Right cardiac atrium (tissue), 5 donors: ENCODE measurements at regions not wholly inside any gene's neighbourhood (a gene's known extent, or its start where the extent isn't known, plus 50 kb on each side); places are given as distances from the start of the nearest gene placed in this dataset.

Source experiments
- ATAC-seq, 2 donors: fragments of 200-7000 bp; cut with Tn5 transposase; one replicate each; pipeline versions ENCODE4 v1.8.0 to v1.9.1; 2020; ENCODE audit warnings: moderate library complexity in 2 of 2, mild to moderate bottlenecking in 1 of 2
- DNase-seq, 3 donors: peaks; one replicate each; pipeline ENCODE4 v3.0.0-alpha.2; 2020
- H3K27ac ChIP-seq: one replicate; pipeline ENCODE4 v1.5.1; 2013; ENCODE audit warnings: mild to moderate bottlenecking, low read length, control low read depth, moderate library complexity
- H3K27me3 ChIP-seq: one replicate; pipeline ENCODE4 v1.6.1; 2013; ENCODE audit not compliant: control insufficient read depth, insufficient read depth
- H3K4me1 ChIP-seq: one replicate; pipeline ENCODE4 v1.6.1; 2013; ENCODE audit warnings: low read length; ENCODE audit not compliant: control insufficient read depth, insufficient read depth
- H3K4me3 ChIP-seq: one replicate; pipeline ENCODE4 v1.5.1; 2013; ENCODE audit warnings: low read length, control low read depth
- H3K9me3 ChIP-seq: one replicate; pipeline ENCODE4 v1.6.1; 2013; ENCODE audit warnings: low read length; ENCODE audit not compliant: control insufficient read depth
- WGBS: extraction: QIAGEN DNeasy Blood & Tissue Kit; methylation state at CpG from one replicate; pipeline ENCODE4 v1.1.7; 2013; 5-methylcytosine and 5-hydroxymethylcytosine counted together
- intact Hi-C, 4 donors: fragments of 100-400 bp; cut with DNase I; formaldehyde crosslinking; loops; one replicate each; pipeline versions ENCODE4 v1.11.0 to v1.14.0; 2022 to 2023
- donor health status: healthy with polysubstance abuse.
- donor health status: DM: no; HTN: yes; CAD: no.
- donor health status: DM: no; HTN: no; CAD: no.
- donor health status: DM: no; HTN: yes; CAD: no; lungs with severe emphysema.
- donor health status: DM: yes; HTN: yes; CAD: no.

GRCh38 chr4:30821275-30821674, 101.1 kb downstream of the PCDH7 start:
- Histone ChIP-seq H3K9me3 (no peaks in the 10 kb centered on the region), H3K4me3 (no peak overlapping the region), H3K27me3 (no peaks in the 10 kb centered on the region), H3K27ac (no peak overlapping the region), H3K4me1 (no peaks in the 10 kb centered on the region)
- DNase-seq (no peak), ATAC-seq (no peak)
- 92% methylated on average over 4 of the region's 4 CpGs for WGBS
- intact Hi-C loops = no loop called here

DNA sequence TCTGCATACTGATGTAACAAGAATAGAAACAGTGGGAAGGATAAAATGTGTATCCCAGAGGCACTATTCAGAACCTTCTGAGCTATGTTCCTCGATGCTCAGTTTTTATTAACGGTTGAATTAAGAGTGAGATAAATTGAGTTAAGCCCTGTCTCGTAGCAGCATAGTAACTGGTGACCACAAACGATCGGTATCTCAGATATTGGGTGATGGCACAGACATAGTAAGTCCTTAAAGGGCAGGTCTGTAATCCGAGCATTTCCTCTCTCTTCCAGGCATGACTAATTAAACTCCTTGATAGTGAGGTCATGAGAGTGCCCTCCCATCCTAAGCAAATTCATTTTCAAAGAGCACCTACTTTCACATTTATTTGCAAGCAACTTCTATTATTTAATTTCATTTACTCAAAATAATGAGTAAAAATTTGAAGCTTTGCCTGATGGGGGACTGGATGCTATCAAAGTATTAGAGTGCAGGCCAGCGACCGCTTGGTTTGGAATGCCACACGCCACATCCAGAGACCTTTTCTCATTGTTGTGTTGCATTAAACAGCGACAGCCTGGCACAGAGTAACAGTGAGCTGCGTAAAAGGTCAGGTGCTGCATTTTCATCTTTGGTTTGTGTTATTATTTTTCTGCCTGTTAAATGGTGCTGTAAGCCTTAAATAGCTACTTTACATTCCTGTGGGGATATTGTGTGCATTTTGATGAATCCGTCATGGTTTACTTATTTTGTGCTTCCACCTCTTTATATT, 101.9 kb downstream of the PCDH7 start:
- DNase-seq (no peak), ATAC-seq (peak in 1 of 2 donors; percentile 94)
- Histone ChIP-seq H3K27ac (no peak overlapping the region), H3K9me3 (no peaks in the 10 kb centered on the region), H3K27me3 (no peaks in the 10 kb centered on the region), H3K4me1 (no peaks in the 10 kb centered on the region), H3K4me3 (no peak overlapping the region)
- intact Hi-C loops = no loop called here
- WGBS = 76% methylated on average over 12 of the region's 12 CpGs

GRCh38 chr4:30822911-30823551, 102.9 kb downstream of the PCDH7 start:
- intact Hi-C loops = no loop called here
- H3K9me3 ChIP-seq = no peaks in the 10 kb centered on the region
- ATAC-seq (no peak), DNase-seq (no peak)
- no peaks in the 10 kb centered on the region for H3K4me1 ChIP-seq
- WGBS = 75% methylated on average over 10 of the region's 10 CpGs
- no peaks in the 10 kb centered on the region for H3K27me3 ChIP-seq
- no peak overlapping the region for H3K4me3 ChIP-seq
- no peak overlapping the region for H3K27ac ChIP-seq

- H3K27ac ChIP-seq = no peak overlapping the region
- DNase-seq (no peak), ATAC-seq (no peak)
- H3K4me3 ChIP-seq = no peak overlapping the region
- WGBS = 95% methylated on average over 1 of the region's 1 CpG
- no peaks in the 10 kb centered on the region for H3K9me3 ChIP-seq
- no peaks in the 10 kb centered on the region for H3K4me1 ChIP-seq
- no peaks in the 10 kb centered on the region for H3K27me3 ChIP-seq
- intact Hi-C loops = no loop called here
Measured at GRCh38 chr4:30825008-30825770, 105.0 kb downstream of the PCDH7 start.

GRCh38 chr4:30828264-30828926, 108.2 kb downstream of the PCDH7 start:
- WGBS = 76% methylated on average over 5 of the region's 5 CpGs
- intact Hi-C loops = no loop called here
- H3K4me3 ChIP-seq = no peak overlapping the region
- no peaks in the 10 kb centered on the region for H3K27me3 ChIP-seq
- DNase-seq (no peak), ATAC-seq (no peak)
- H3K27ac ChIP-seq = no peak overlapping the region
- H3K4me1 ChIP-seq = no peaks in the 10 kb centered on the region
- no peaks in the 10 kb centered on the region for H3K9me3 ChIP-seq

GRCh38 chr4:30832639-30833038, 112.5 kb downstream of the PCDH7 start:
- ATAC-seq = no peak
- 82% methylated on average over 2 of the region's 2 CpGs for WGBS
- Histone ChIP-seq H3K9me3 (no peaks in the 10 kb centered on the region), H3K27me3 (no peaks in the 10 kb centered on the region), H3K4me3 (no peak overlapping the region), H3K4me1 (no peaks in the 10 kb centered on the region), H3K27ac (no peak overlapping the region)
- intact Hi-C loops = no loop called here
- DNase-seq = no peak

DNA sequence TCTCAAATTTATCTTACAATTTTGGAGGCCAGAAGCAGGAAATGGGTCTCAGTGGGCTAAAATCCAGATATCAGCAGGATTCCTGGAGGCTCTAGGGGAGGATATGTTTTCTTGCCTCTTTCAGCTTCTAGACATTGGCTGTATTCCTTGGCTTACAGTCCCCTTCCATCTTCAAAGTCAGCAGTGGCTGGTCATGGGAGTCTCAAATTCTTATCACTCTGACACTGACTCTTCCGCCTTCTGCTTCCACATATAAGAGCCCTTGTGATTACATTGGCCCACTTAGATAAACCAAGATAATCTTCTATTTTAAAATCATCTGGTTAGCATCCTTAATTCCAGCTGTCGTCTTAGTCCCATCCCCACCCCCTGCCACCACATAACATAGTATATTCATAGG, 113.0 kb downstream of the PCDH7 start:
- intact Hi-C loops = no loop called here
- Histone ChIP-seq H3K4me3 (no peak overlapping the region), H3K27me3 (no peaks in the 10 kb centered on the region), H3K4me1 (no peaks in the 10 kb centered on the region), H3K27ac (no peak overlapping the region), H3K9me3 (no peaks in the 10 kb centered on the region)
- ATAC-seq (peak in 1 of 2 donors; percentile 81), DNase-seq (no peak)
- WGBS = 31% methylated on average over 2 of the region's 2 CpGs

DNA sequence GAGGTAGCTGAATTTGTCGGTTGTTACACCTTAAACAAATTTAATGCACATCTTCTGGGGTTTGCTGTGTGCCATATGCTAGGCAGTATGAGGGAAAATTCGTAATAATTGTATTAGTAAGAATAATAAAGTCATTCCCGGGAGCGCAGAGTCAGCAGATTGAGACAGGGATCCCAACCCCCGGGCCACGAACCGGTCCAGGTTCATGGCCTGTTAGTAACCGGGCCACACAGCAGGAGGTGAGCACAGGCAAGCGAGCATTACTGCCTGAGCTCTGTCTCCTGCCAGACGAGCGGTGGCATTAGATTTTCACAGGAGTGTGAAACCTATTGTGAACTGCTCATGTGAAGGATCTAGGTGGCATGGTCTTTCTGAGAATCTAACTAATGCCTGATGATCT, 114.9 kb downstream of the PCDH7 start:
- no peaks in the 10 kb centered on the region for H3K27me3 ChIP-seq
- H3K9me3 ChIP-seq = no peaks in the 10 kb centered on the region
- ATAC-seq (no peak), DNase-seq (no peak)
- intact Hi-C loops = no loop called here
- no peaks in the 10 kb centered on the region for H3K4me1 ChIP-seq
- no peak overlapping the region for H3K4me3 ChIP-seq
- H3K27ac ChIP-seq = no peak overlapping the region
- WGBS = 91% methylated on average over 11 of the region's 11 CpGs

DNA sequence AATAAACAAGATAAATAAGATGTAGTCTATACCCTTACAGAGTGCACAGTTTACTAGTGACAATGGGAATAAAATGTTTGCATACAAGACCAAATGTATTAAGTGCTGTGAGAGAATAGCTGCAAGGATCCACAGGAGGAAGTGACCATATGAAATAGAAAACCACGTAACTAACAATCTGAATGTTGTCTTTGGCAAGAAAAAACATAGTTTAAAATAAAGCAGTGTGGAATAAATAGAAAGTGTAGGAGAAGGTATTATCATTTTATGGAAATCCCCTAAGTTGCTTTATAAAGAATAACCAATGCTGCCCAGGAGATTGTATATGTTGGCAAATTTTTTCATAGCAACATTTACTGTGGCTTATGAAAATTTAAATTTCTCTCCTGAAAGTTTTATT, 116.1 kb downstream of the PCDH7 start:
- H3K4me3 ChIP-seq = no peak overlapping the region
- no peak overlapping the region for H3K27ac ChIP-seq
- H3K9me3 ChIP-seq = no peaks in the 10 kb centered on the region
- DNase-seq (no peak), ATAC-seq (no peak)
- no peaks in the 10 kb centered on the region for H3K27me3 ChIP-seq
- intact Hi-C loops = no loop called here
- WGBS = 32% methylated on average over 1 of the region's 1 CpG
- no peaks in the 10 kb centered on the region for H3K4me1 ChIP-seq

- Histone ChIP-seq H3K27ac (no peak overlapping the region), H3K4me1 (no peaks in the 10 kb centered on the region), H3K4me3 (no peak overlapping the region), H3K27me3 (no peaks in the 10 kb centered on the region), H3K9me3 (no peaks in the 10 kb centered on the region)
- WGBS = 49% methylated on average over 2 of the region's 2 CpGs
- intact Hi-C loops = no loop called here
- peak in 1 of 2 donors; percentile 56 for ATAC-seq
- DNase-seq = no peak
Measured at GRCh38 chr4:30837131-30837539, 117.0 kb downstream of the PCDH7 start.

- no peaks in the 10 kb centered on the region for H3K27me3 ChIP-seq
- H3K9me3 ChIP-seq = no peaks in the 10 kb centered on the region
- DNase-seq = no peak
- intact Hi-C loops = no loop called here
- no peak overlapping the region for H3K27ac ChIP-seq
- WGBS = 65% methylated on average over 2 of the region's 2 CpGs
- no peaks in the 10 kb centered on the region for H3K4me1 ChIP-seq
- no peak for ATAC-seq
- H3K4me3 ChIP-seq = no peak overlapping the region
Measured at GRCh38 chr4:30837861-30838260, 117.7 kb downstream of the PCDH7 start.
